Neural cell (in vitro differentiated cells): ENCODE measurements at regions not wholly inside any gene's neighbourhood (a gene's known extent, or its start where the extent isn't known, plus 50 kb on each side); places are given as distances from the start of the nearest gene placed in this dataset.
"Not testable (repeated sequence)": the region's sequence is repeated elsewhere in the genome, so short reads cannot be mapped to it uniquely, and the experiment has no call there.

Experiments used
- H2AFZ ChIP-seq: fragments of 200-600, 300-800 bp; sonication (generic), shearing (Covaris generic); 2 replicates; pipeline ENCODE4 v1.6.0; 2014; ENCODE audit warnings: low read depth, mild to moderate bottlenecking, antibody characterized with exemption, low read length, moderate library complexity
- H3F3A ChIP-seq: fragments of 200-600 bp; shearing (Covaris generic); 2 replicates; pipeline ENCODE4 v1.6.1; 2016; ENCODE audit warnings: mild to moderate bottlenecking, moderate library complexity, mixed read lengths, antibody characterized with exemption, low read length; ENCODE audit not compliant: insufficient read depth, poor library complexity, severe bottlenecking
- H3K27ac ChIP-seq: fragments of 200-600, 300-800 bp; sonication (generic), shearing (Covaris generic); 2 replicates; pipeline ENCODE4 v1.5.1; 2014; ENCODE audit warnings: mild to moderate bottlenecking, low read length, moderate library complexity
- H3K27me3 ChIP-seq: fragments of 300-800, 200-600 bp; sonication (generic), shearing (Covaris generic); 2 replicates; pipeline ENCODE4 v1.6.0; 2014; ENCODE audit warnings: mild to moderate bottlenecking, low read depth, low read length, moderate library complexity; ENCODE audit not compliant: insufficient read depth
- H3K36me3 ChIP-seq: fragments of 300-800, 200-600 bp; sonication (generic), shearing (Covaris generic); 2 replicates; pipeline ENCODE4 v1.5.1; 2014; ENCODE audit warnings: mild to moderate bottlenecking, antibody characterized with exemption, low read length, moderate library complexity; ENCODE audit not compliant: insufficient read depth
- H3K4me2 ChIP-seq: fragments of 300-800, 200-600 bp; sonication (generic), shearing (Covaris generic); 2 replicates; pipeline ENCODE4 v1.6.0; 2014; ENCODE audit warnings: mild to moderate bottlenecking, low read length
- H3K4me3 ChIP-seq: fragments of 300-800, 200-600 bp; sonication (generic), shearing (Covaris generic); 2 replicates; pipeline ENCODE4 v1.5.1; 2014; ENCODE audit warnings: mild to moderate bottlenecking, low read length, moderate library complexity
- H3K79me2 ChIP-seq: fragments of 200-600 bp; shearing (Covaris generic); replicated peaks from 2 replicates; pipeline ENCODE4 v1.6.0; 2014; ENCODE audit warnings: mild to moderate bottlenecking, low read length, moderate library complexity; ENCODE audit not compliant: insufficient read depth
- H3K9ac ChIP-seq: fragments of 300-800, 200-600 bp; sonication (generic), shearing (Covaris generic); 2 replicates; pipeline ENCODE4 v1.6.1; 2016; ENCODE audit warnings: mild to moderate bottlenecking, low read length, mixed read lengths
- H3K9me2 ChIP-seq: fragments of 200-600 bp; shearing (Covaris generic); 2 replicates; pipeline ENCODE4 v1.6.1; 2016; ENCODE audit warnings: mild to moderate bottlenecking, low read length, mixed read lengths; ENCODE audit not compliant: insufficient read depth
- H3K9me3 ChIP-seq: fragments of 200-600, 300-800 bp; sonication (generic), shearing (Covaris generic); 2 replicates; pipeline ENCODE4 v1.6.1; 2016; ENCODE audit warnings: mild to moderate bottlenecking, mixed run types, low read length, moderate library complexity, mixed read lengths
- H4K20me1 ChIP-seq: fragments of 200-600 bp; shearing (Covaris generic); 2 replicates; pipeline ENCODE4 v1.6.1; 2016; ENCODE audit warnings: mild to moderate bottlenecking, mixed run types; ENCODE audit not compliant: insufficient read depth
- CTCF ChIP-seq: fragments of 450-650 bp; IDR thresholded peaks from 2 replicates; pipeline ENCODE4 v1.5.1; 2014; ENCODE audit warnings: antibody characterized with exemption, mild to moderate bottlenecking, moderate library complexity; ENCODE audit not compliant: poor library complexity, severe bottlenecking
- EP300 ChIP-seq: fragments of 450-650 bp; conservative IDR thresholded peaks from 2 replicates; pipeline ENCODE4 v1.6.1; 2014; ENCODE audit warnings: antibody characterized with exemption, mild to moderate bottlenecking, moderate library complexity; ENCODE audit not compliant: poor library complexity, severe bottlenecking
- MXI1 ChIP-seq: fragments of 450-650 bp; conservative IDR thresholded peaks from 2 replicates; pipeline ENCODE4 v1.6.1; 2014; ENCODE audit warnings: antibody characterized with exemption, mild to moderate bottlenecking; ENCODE audit not compliant: poor library complexity, severe bottlenecking
- POLR2AphosphoS5 ChIP-seq: IDR thresholded peaks from 2 replicates; pipeline ENCODE4 v1.6.1; 2012
- RAD21 ChIP-seq: fragments of 450-650 bp; conservative IDR thresholded peaks from 2 replicates; pipeline ENCODE4 v1.6.1; 2014; ENCODE audit warnings: antibody characterized with exemption, mild to moderate bottlenecking, moderate library complexity
- TAF1 ChIP-seq: IDR thresholded peaks from 2 replicates; pipeline ENCODE4 v1.6.1; 2012; ENCODE audit warnings: low read depth

- not testable (repeated sequence) for H3K4me3 ChIP-seq, H3F3A ChIP-seq, H3K9me2 ChIP-seq, H3K9me3 ChIP-seq, H4K20me1 ChIP-seq, H3K36me3 ChIP-seq, H3K4me2 ChIP-seq, H3K27me3 ChIP-seq, H3K9ac ChIP-seq, H3K27ac ChIP-seq, H2AFZ ChIP-seq, H3K79me2 ChIP-seq
Observed at GRCh38 chr2:242080575-242081214, 211.2 kb downstream of the RTP5 start.

GRCh38 chr2:242084034-242084433, 214.5 kb downstream of the RTP5 start:
- not testable (repeated sequence) for H2AFZ ChIP-seq, H4K20me1 ChIP-seq, H3K4me3 ChIP-seq, H3K79me2 ChIP-seq, H3K27ac ChIP-seq, H3K4me2 ChIP-seq, H3K9me3 ChIP-seq, H3K27me3 ChIP-seq, H3F3A ChIP-seq, H3K36me3 ChIP-seq, H3K9me2 ChIP-seq, H3K9ac ChIP-seq

- not testable (repeated sequence) for H3F3A ChIP-seq, H3K27ac ChIP-seq, H3K4me2 ChIP-seq, H3K79me2 ChIP-seq, H3K9me3 ChIP-seq, H2AFZ ChIP-seq, H3K4me3 ChIP-seq, H4K20me1 ChIP-seq, H3K36me3 ChIP-seq, H3K27me3 ChIP-seq, H3K9ac ChIP-seq, H3K9me2 ChIP-seq
Observed at GRCh38 chr2:242085024-242085674, 215.6 kb downstream of the RTP5 start.

GRCh38 chr2:242085941-242086621, 216.6 kb downstream of the RTP5 start:
- H3K36me3 ChIP-seq = no peaks in the 10 kb centered on the region
- H3K9me2 ChIP-seq = no peaks in the 10 kb centered on the region
- no peak overlapping the region for H2AFZ ChIP-seq
- H3K4me3 ChIP-seq = no peak overlapping the region
- H3K79me2 ChIP-seq = no peaks in the 10 kb centered on the region
- TF ChIP-seq EP300 (no peak), TAF1 (no peak), POLR2AphosphoS5 (no peak), CTCF (no peak), RAD21 (no peak), MXI1 (no peak)
- H4K20me1 ChIP-seq = no peaks in the 10 kb centered on the region
- no peak overlapping the region for H3K9ac ChIP-seq
- H3K9me3 ChIP-seq = no peaks in the 10 kb centered on the region
- no peaks in the 10 kb centered on the region for H3K27me3 ChIP-seq
- no peak overlapping the region for H3K4me2 ChIP-seq
- H3K27ac ChIP-seq = no peak overlapping the region
- no peaks in the 10 kb centered on the region for H3F3A ChIP-seq

- H3K4me2 ChIP-seq, H4K20me1 ChIP-seq, H3K27me3 ChIP-seq, H2AFZ ChIP-seq, H3K36me3 ChIP-seq, H3K9me2 ChIP-seq, H3K9me3 ChIP-seq, H3F3A ChIP-seq, H3K79me2 ChIP-seq: not testable (repeated sequence)
- H3K27ac ChIP-seq = peak overlapping the region; percentile 47
- H3K9ac ChIP-seq = peak overlapping the region; percentile 48
- peak overlapping the region; percentile 62 for H3K4me3 ChIP-seq
Observed at GRCh38 chr2:242088044-242088443, 218.5 kb downstream of the RTP5 start.
